CD4-positive, alpha-beta T cell treated with Interleukin-15 for 4 hours (primary cell): ENCODE measurements at regions not wholly inside any gene's neighbourhood (a gene's known extent, or its start where the extent isn't known, plus 50 kb on each side); places are given as distances from the start of the nearest gene placed in this dataset.

Source experiments
- DNase-seq: peaks from one replicate; pipeline ENCODE4 v3.0.0-alpha.2; 2020; ENCODE audit warnings: low spot score

DNA sequence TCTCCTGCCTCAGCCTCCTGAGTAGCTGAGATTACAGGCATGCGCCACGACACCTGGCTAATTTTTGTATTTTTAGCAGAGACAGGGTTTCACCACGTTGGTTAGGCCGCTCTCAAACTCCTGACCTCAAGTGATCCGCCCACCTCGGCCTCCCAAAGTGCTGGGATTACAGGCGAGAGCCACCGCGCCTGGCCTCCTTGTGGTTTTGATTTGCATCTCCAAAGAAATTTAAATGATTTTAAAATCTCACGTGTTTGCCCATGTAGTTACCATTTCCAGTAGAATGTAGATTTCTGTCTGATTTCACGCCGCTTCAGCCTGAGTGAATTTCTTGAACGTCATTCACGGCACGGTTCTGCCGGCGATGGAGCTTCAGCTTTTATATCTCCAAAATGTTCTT lies 55.8 kb downstream of the IGF2 start:
- no peak for DNase-seq

DNA sequence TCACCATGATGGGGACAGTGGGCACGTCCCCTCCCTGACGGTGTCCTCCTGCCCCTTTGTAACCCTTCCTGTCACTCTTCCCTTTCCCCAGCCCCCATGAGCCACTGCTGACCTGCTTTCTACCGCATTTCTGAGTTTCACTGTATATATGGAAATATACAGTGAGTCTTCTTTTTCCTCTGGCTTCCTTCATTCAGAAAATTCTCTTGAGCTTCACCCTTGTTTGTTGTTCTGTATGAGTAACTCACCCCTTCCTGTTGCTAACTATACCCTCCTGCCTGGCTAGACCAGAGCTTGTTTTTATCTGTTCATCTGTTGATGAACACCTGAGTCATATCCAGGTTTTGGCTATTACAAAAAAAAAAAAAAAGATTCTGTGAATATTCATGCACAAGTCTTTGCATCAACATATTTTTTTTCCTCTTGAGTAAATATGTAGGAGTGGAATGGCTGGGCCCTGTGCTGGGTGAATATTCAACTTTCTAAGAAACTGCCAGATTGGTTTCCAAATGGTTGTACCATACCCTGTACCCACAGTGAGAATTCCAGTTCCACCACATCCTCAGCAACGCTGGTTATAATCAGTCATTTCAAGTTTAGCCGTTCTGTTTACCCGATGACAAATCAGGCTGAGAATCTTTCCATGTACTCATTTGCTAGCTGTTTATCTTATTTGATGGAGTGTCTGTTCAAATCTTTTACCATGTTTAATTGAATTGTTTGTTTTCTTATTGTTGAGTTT lies 62.0 kb downstream of the IGF2 start:
- peak; percentile 15 for DNase-seq

DNA sequence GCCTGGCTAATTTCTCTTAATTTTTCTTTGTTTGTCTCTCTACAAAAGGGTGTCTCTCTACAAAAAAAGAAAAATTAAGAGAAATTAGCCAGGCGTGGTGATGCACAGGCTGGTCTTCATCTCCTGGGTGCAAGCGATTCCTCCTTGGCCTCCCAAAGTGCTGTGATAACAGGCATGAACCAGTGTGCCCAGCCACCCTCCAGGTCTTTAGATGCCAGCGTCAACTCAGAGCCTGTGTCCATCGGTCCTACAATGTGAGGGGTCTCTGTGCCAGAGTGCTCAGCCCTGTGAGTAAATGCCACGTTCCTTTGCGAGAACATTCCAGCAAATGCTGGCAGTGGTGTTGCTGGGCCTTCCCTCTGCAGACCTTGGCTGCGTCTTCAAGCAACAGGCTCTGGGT lies 62.7 kb downstream of the IGF2 start:
- DNase-seq = no peak

- no peak for DNase-seq
These were observed 64.8 kb downstream of the IGF2 start for GRCh38 chr11:2074266-2074825.

- no peak for DNase-seq
These were observed 66.5 kb downstream of the IGF2 start for GRCh38 chr11:2072551-2073261.

GRCh38 chr11:2071748-2072385 lies 67.3 kb downstream of the IGF2 start:
- no peak for DNase-seq
